ENCODE measurements at regions not wholly inside any gene's neighbourhood (a gene's known extent, or its start where the extent isn't known, plus 50 kb on each side); places are given as distances from the start of the nearest gene placed in this dataset.

- DNase-seq = no peak
- Mint-ChIP-seq H3K27ac (no peak overlapping the region), H3K9me3 (peaks cover 0 to 3% (median 0%) of the 10 kb centered on the region in 8 donors), H3K4me3 (no peak overlapping the region), H3K36me3 (no peaks in the 10 kb centered on the region), H3K4me1 (no peaks in the 10 kb centered on the region), H3K27me3 (no peaks in the 10 kb centered on the region)
- ChIA-PET POLR2A (ENCODE audit: partially characterized antibody) (no interaction called here), CTCF (ENCODE audit: partially characterized antibody) (no interaction called here)
- no peaks in the 10 kb centered on the region for H3K4me1 ChIP-seq (ENCODE audit: insufficient read depth, low read length)
- no peaks in the 10 kb centered on the region for H3K9me3 ChIP-seq (ENCODE audit: control insufficient read depth in 1 of 2, low read length in 2 of 2)
- no peaks in the 10 kb centered on the region for H3K36me3 ChIP-seq (ENCODE audit: insufficient read depth, low read length)
- no peaks in the 10 kb centered on the region for H3K27me3 ChIP-seq (ENCODE audit: insufficient read depth, low read length)
- intact Hi-C loops (cut with micrococcal nuclease) = no loop called here
- H3K27ac ChIP-seq (ENCODE audit: low read depth, low read length) = no peak overlapping the region
- H3K4me3 ChIP-seq (ENCODE audit: low read length in 2 of 2) = no peak overlapping the region
Observed at GRCh38 chr4:176902710-176903323, 110.1 kb upstream of the VEGFC start.

DNA sequence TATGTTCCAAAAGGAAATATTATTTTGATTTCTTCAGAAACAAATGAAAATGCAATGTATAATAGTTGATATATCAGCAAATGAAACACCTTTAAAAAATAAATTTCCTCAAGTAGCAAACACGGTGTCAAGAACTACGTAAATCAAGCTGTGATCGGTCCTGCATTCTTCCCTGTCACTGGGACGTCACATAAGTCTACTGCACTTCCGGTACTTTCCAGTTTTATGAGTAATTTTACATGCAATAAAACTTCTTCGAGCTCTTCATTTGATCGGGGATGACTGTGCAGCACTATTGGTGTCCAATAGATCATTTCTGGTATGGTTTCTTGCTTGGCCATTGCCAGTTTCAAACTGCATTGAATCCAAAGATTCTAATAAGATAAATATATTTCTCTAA is 114.0 kb upstream of the VEGFC start:
- no peaks in the 10 kb centered on the region for H3K4me1 ChIP-seq (ENCODE audit: insufficient read depth, low read length)
- Mint-ChIP-seq H3K27me3 (no peaks in the 10 kb centered on the region), H3K27ac (no peak overlapping the region), H3K4me1 (no peaks in the 10 kb centered on the region), H3K4me3 (no peak overlapping the region), H3K36me3 (no peaks in the 10 kb centered on the region), H3K9me3 (peaks cover 0 to 4% (median 2%) of the 10 kb centered on the region in 8 donors)
- no peaks in the 10 kb centered on the region for H3K9me3 ChIP-seq (ENCODE audit: control insufficient read depth in 1 of 2, low read length in 2 of 2)
- ChIA-PET POLR2A (ENCODE audit: partially characterized antibody) (no interaction called here), CTCF (ENCODE audit: partially characterized antibody) (no interaction called here)
- no peak overlapping the region for H3K27ac ChIP-seq (ENCODE audit: low read depth, low read length)
- H3K27me3 ChIP-seq (ENCODE audit: insufficient read depth, low read length) = no peaks in the 10 kb centered on the region
- intact Hi-C loops (cut with micrococcal nuclease) = no loop called here
- no peaks in the 10 kb centered on the region for H3K36me3 ChIP-seq (ENCODE audit: insufficient read depth, low read length)
- H3K4me3 ChIP-seq (ENCODE audit: low read length in 2 of 2) = no peak overlapping the region
- DNase-seq = no peak

DNA sequence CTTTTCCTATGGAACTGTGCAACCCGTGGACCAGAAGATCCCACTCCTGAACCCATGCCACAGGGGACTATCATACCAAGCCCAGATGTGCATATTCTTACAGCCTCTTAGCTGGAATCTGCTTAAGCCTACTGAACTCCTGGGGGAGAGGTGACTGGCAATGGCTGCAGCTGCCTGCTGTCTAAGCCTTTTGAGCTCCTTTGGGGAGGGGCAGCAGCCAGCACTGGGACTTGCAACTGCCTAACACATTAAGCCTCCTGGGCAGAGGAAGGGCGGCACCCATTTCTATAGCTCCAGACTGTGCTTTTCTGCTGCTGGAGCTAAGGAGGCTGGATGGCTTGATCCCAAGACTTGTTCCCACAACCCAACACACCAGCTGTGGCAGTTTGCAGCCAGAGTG is 117.9 kb upstream of the VEGFC start:
- Histone ChIP-seq H3K9me3 (ENCODE audit: control insufficient read depth in 1 of 2, low read length in 2 of 2) (no peaks in the 10 kb centered on the region), H3K27me3 (ENCODE audit: insufficient read depth, low read length) (no peaks in the 10 kb centered on the region), H3K27ac (ENCODE audit: low read depth, low read length) (no peak overlapping the region), H3K36me3 (ENCODE audit: insufficient read depth, low read length) (no peaks in the 10 kb centered on the region), H3K4me3 (ENCODE audit: low read length in 2 of 2) (no peak overlapping the region), H3K4me1 (ENCODE audit: insufficient read depth, low read length) (no peaks in the 10 kb centered on the region)
- no peaks in the 10 kb centered on the region for H3K36me3 Mint-ChIP-seq
- CTCF ChIA-PET (ENCODE audit: partially characterized antibody) = no interaction called here
- no peak overlapping the region for H3K27ac Mint-ChIP-seq
- H3K4me1 Mint-ChIP-seq = no peaks in the 10 kb centered on the region
- no peaks in the 10 kb centered on the region for H3K27me3 Mint-ChIP-seq
- DNase-seq = no peak
- intact Hi-C loops (cut with micrococcal nuclease) = no loop called here
- H3K4me3 Mint-ChIP-seq = no peak overlapping the region
- POLR2A ChIA-PET (ENCODE audit: partially characterized antibody) = no interaction called here
- peaks cover 0 to 15% (median 6%) of the 10 kb centered on the region in 8 donors for H3K9me3 Mint-ChIP-seq

DNA sequence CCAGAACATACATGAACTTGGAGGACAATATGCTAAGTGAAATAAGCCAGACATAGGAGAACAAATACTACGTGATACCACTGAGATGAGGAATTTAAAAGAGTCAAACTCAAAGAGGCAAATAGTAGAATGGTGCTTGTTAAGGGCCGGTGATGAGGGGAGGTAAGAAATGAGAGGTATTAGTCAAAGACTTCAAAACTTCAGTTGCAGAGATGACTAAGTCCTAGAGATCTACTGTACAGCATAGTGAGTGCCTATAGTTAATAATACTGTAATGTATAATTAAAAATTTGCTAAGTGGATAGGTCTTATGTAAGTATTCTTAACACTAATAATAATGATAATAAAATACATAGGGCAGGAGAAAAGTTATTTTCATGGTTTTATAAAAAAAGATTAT is 126.9 kb upstream of the VEGFC start:
- intact Hi-C loops (cut with micrococcal nuclease) = no loop called here
- ChIA-PET POLR2A (ENCODE audit: partially characterized antibody) (no interaction called here), CTCF (ENCODE audit: partially characterized antibody) (no interaction called here)
- H3K4me3 ChIP-seq (ENCODE audit: low read length in 2 of 2) = no peak overlapping the region
- peaks cover 0 to 14% (median 1%) of the 10 kb centered on the region in 8 donors for H3K9me3 Mint-ChIP-seq
- no peak for DNase-seq
- no peak overlapping the region for H3K27ac ChIP-seq (ENCODE audit: low read depth, low read length)
- H3K4me1 ChIP-seq (ENCODE audit: insufficient read depth, low read length) = no peaks in the 10 kb centered on the region
- no peaks in the 10 kb centered on the region for H3K27me3 ChIP-seq (ENCODE audit: insufficient read depth, low read length)
- no peaks in the 10 kb centered on the region for H3K27me3 Mint-ChIP-seq
- H3K36me3 ChIP-seq (ENCODE audit: insufficient read depth, low read length) = no peaks in the 10 kb centered on the region
- H3K4me3 Mint-ChIP-seq = no peak overlapping the region
- H3K4me1 Mint-ChIP-seq = no peaks in the 10 kb centered on the region
- no peaks in the 10 kb centered on the region for H3K36me3 Mint-ChIP-seq
- H3K9me3 ChIP-seq (ENCODE audit: control insufficient read depth in 1 of 2, low read length in 2 of 2) = no peaks in the 10 kb centered on the region
- H3K27ac Mint-ChIP-seq = no peak overlapping the region

DNA sequence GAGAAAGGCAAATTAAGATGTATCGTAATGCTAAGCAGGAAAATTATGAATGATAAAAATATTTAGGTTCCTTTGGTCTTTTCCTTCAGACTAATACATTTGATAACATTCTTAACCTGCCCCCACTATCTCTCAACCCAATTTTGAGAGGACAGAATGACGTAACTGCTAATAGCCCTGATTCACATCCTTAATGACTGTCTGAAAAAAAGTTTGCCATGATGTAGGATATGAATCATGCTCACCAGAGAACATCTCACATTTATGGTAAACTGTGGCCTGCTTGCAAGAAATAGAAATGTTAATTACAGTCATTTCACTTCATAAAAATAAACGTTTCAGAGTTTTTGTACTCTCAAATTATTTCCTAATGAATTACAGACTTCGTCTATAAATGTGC is 128.0 kb upstream of the VEGFC start:
- H3K27me3 Mint-ChIP-seq = no peaks in the 10 kb centered on the region
- no peaks in the 10 kb centered on the region for H3K4me1 Mint-ChIP-seq
- POLR2A ChIA-PET (ENCODE audit: partially characterized antibody) = no interaction called here

GRCh38 chr4:176921256-176921655 is 128.5 kb upstream of the VEGFC start:
- Mint-ChIP-seq H3K4me3 (no peak overlapping the region), H3K27me3 (no peaks in the 10 kb centered on the region), H3K36me3 (no peaks in the 10 kb centered on the region), H3K27ac (no peak overlapping the region), H3K9me3 (peaks cover 0 to 3% (median 0%) of the 10 kb centered on the region in 8 donors), H3K4me1 (no peaks in the 10 kb centered on the region)
- CTCF ChIA-PET (ENCODE audit: partially characterized antibody) = no interaction called here
- H3K27me3 ChIP-seq (ENCODE audit: insufficient read depth, low read length) = no peaks in the 10 kb centered on the region
- no peaks in the 10 kb centered on the region for H3K36me3 ChIP-seq (ENCODE audit: insufficient read depth, low read length)
- no peak for DNase-seq
- intact Hi-C loops (cut with micrococcal nuclease) = no loop called here
- no peak overlapping the region for H3K27ac ChIP-seq (ENCODE audit: low read depth, low read length)
- no peaks in the 10 kb centered on the region for H3K4me1 ChIP-seq (ENCODE audit: insufficient read depth, low read length)
- POLR2A ChIA-PET (ENCODE audit: partially characterized antibody) = no interaction called here
- no peak overlapping the region for H3K4me3 ChIP-seq (ENCODE audit: low read length in 2 of 2)
- no peaks in the 10 kb centered on the region for H3K9me3 ChIP-seq (ENCODE audit: control insufficient read depth in 1 of 2, low read length in 2 of 2)

More for the DNA sequence above, 128.0 kb upstream of the VEGFC start:
- Histone ChIP-seq H3K27me3 (ENCODE audit: insufficient read depth, low read length) (no peaks in the 10 kb centered on the region), H3K27ac (ENCODE audit: low read depth, low read length) (no peak overlapping the region), H3K9me3 (ENCODE audit: control insufficient read depth in 1 of 2, low read length in 2 of 2) (no peaks in the 10 kb centered on the region), H3K4me3 (ENCODE audit: low read length in 2 of 2) (no peak overlapping the region), H3K4me1 (ENCODE audit: insufficient read depth, low read length) (no peaks in the 10 kb centered on the region), H3K36me3 (ENCODE audit: insufficient read depth, low read length) (no peaks in the 10 kb centered on the region)
- CTCF ChIA-PET (ENCODE audit: partially characterized antibody) = no interaction called here
- intact Hi-C loops (cut with micrococcal nuclease) = no loop called here
- H3K36me3 Mint-ChIP-seq = no peaks in the 10 kb centered on the region
- H3K9me3 Mint-ChIP-seq = peaks cover 0 to 5% (median 0%) of the 10 kb centered on the region in 8 donors
- no peak overlapping the region for H3K27ac Mint-ChIP-seq
- DNase-seq = no peak
- no peak overlapping the region for H3K4me3 Mint-ChIP-seq

GRCh38 chr4:176924238-176924637 is 131.5 kb upstream of the VEGFC start:
- POLR2A ChIA-PET (ENCODE audit: partially characterized antibody) = no interaction called here
- H3K9me3 Mint-ChIP-seq = peaks cover 0 to 2% (median 0%) of the 10 kb centered on the region in 8 donors

GRCh38 chr4:176925962-176926361 is 133.2 kb upstream of the VEGFC start:
- Histone ChIP-seq H3K4me1 (ENCODE audit: insufficient read depth, low read length) (no peaks in the 10 kb centered on the region), H3K9me3 (ENCODE audit: control insufficient read depth in 1 of 2, low read length in 2 of 2) (no peaks in the 10 kb centered on the region), H3K36me3 (ENCODE audit: insufficient read depth, low read length) (no peaks in the 10 kb centered on the region), H3K27me3 (ENCODE audit: insufficient read depth, low read length) (no peaks in the 10 kb centered on the region), H3K27ac (ENCODE audit: low read depth, low read length) (no peak overlapping the region), H3K4me3 (ENCODE audit: low read length in 2 of 2) (no peak overlapping the region)
- Mint-ChIP-seq H3K4me3 (no peak overlapping the region), H3K4me1 (no peaks in the 10 kb centered on the region), H3K36me3 (no peaks in the 10 kb centered on the region), H3K27me3 (no peaks in the 10 kb centered on the region), H3K9me3 (no peaks in the 10 kb centered on the region), H3K27ac (no peak overlapping the region)
- ChIA-PET CTCF (ENCODE audit: partially characterized antibody) (no interaction called here), POLR2A (ENCODE audit: partially characterized antibody) (no interaction called here)
- no peak for DNase-seq
- intact Hi-C loops (cut with micrococcal nuclease) = no loop called here

More at GRCh38 chr4:176924238-176924637, 131.5 kb upstream of the VEGFC start:
- H3K36me3 Mint-ChIP-seq = no peaks in the 10 kb centered on the region
- no peaks in the 10 kb centered on the region for H3K27me3 Mint-ChIP-seq
- intact Hi-C loops (cut with micrococcal nuclease) = no loop called here
- no peak overlapping the region for H3K27ac Mint-ChIP-seq
- Histone ChIP-seq H3K4me3 (ENCODE audit: low read length in 2 of 2) (no peak overlapping the region), H3K27ac (ENCODE audit: low read depth, low read length) (no peak overlapping the region), H3K27me3 (ENCODE audit: insufficient read depth, low read length) (no peaks in the 10 kb centered on the region), H3K4me1 (ENCODE audit: insufficient read depth, low read length) (no peaks in the 10 kb centered on the region), H3K9me3 (ENCODE audit: control insufficient read depth in 1 of 2, low read length in 2 of 2) (no peaks in the 10 kb centered on the region), H3K36me3 (ENCODE audit: insufficient read depth, low read length) (no peaks in the 10 kb centered on the region)
- H3K4me1 Mint-ChIP-seq = no peaks in the 10 kb centered on the region
- H3K4me3 Mint-ChIP-seq = no peak overlapping the region
- DNase-seq = no peak
- CTCF ChIA-PET (ENCODE audit: partially characterized antibody) = no interaction called here
